Stimulated activated CD4-positive, alpha-beta T cell treated with anti-CD3 and anti-CD28 coated beads, Interleukin-4, amount 100 ng/mL, for 1 hour (primary cell): ENCODE measurements at regions not wholly inside any gene's neighbourhood (a gene's known extent, or its start where the extent isn't known, plus 50 kb on each side); places are given as distances from the start of the nearest gene placed in this dataset.

Source experiments
- DNase-seq: peaks from one replicate; pipeline ENCODE4 v3.0.0-alpha.2; 2020

DNA sequence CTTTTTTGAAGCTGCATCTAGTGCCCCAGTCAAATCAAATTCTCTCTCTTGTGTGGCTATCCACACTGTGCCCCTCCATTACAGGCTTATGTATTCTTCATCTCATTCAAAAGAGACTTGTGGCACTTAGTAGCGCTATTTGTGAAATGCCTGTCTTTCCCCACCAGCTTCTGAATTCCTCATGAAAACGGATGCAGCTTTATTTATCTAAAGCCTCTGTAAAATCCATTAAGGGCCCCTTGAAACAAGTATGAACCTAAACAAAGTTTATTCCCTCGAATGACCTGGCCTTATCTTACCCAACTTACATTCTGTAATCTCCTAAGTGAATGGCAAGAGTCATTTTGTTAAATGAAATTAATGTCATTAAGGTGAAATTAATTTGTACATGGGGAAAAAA is 417.4 kb upstream of the PIK3C3 start:
- DNase-seq: no peak

GRCh38 chr18:41532344-41533086 is 422.5 kb upstream of the PIK3C3 start:
- DNase-seq: no peak

- DNase-seq: no peak
Observed at GRCh38 chr18:41530970-41531369, 424.1 kb upstream of the PIK3C3 start.

- DNase-seq: no peak
Observed at GRCh38 chr18:41529093-41529492, 425.9 kb upstream of the PIK3C3 start.

- DNase-seq: no peak
Observed at GRCh38 chr18:41526054-41526453, 429.0 kb upstream of the PIK3C3 start.

- DNase-seq: no peak
Observed at GRCh38 chr18:41524674-41525470, 430.2 kb upstream of the PIK3C3 start.

GRCh38 chr18:41517142-41517541 is 437.9 kb upstream of the PIK3C3 start:
- DNase-seq: no peak

DNA sequence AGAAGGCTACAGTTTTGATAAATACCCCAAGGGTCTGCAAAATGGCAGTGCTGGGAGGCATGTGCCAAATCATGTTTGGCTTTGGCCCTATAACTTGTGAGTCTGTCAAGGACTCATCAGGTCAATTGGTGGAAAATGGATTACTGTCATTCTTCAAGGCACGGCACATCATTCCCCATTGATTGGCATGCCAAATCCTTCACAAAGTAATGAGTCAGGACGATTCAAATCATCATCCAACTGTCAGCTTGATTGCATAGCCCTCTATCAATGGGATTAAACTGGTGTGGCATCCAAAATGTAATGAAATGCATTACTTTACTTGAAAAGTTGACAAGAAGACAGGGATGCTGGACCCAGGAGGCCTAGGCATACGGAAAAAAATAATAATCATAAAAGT is 441.6 kb upstream of the PIK3C3 start:
- no peak for DNase-seq

DNA sequence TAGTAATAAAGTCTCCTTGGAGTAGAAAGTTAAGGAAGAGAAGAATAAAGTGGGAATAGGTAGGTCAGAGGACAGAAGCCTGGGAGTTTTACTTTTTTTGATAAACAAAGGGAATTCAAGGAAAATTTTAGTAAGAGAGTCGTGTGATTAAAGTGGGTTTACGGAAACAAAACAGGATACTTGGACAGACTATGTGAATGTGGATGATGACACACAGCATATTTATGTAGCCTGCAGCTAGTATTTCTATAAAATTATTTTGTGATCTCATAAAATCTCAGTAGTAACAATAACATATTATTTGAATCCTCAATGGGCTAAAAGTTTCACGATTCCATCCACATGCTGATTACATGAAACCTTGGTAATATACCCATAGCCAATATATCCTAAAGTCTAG is 450.7 kb upstream of the PIK3C3 start:
- no peak for DNase-seq

DNA sequence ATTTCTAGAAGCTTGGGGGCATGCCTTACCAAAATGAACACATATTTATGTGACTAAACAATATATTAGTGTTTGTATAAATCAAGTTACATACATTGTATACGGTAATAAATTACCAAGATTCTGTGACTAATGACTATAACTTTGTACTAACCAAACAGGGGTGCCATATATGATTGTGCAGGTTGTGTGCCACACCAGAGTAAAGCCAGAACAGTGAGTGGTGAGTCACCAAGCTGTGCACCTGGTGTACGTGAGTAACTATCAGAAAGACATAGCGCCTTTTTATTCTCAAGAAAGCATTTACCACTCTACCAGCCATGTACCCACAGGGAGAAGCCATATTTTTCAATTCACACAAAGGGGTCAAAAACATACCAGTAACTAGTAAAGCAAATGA is 453.2 kb upstream of the PIK3C3 start:
- DNase-seq: no peak

- DNase-seq: no peak
Observed at GRCh38 chr18:41499345-41499744, 455.7 kb upstream of the PIK3C3 start.

- no peak for DNase-seq
Observed at GRCh38 chr18:41490861-41491260, 464.2 kb upstream of the PIK3C3 start.

GRCh38 chr18:41486575-41486974 is 468.5 kb upstream of the PIK3C3 start:
- no peak for DNase-seq

- DNase-seq: no peak
Observed at GRCh38 chr18:41484069-41484468, 471.0 kb upstream of the PIK3C3 start.

- DNase-seq: no peak
Observed at GRCh38 chr18:41482501-41482900, 472.5 kb upstream of the PIK3C3 start.

DNA sequence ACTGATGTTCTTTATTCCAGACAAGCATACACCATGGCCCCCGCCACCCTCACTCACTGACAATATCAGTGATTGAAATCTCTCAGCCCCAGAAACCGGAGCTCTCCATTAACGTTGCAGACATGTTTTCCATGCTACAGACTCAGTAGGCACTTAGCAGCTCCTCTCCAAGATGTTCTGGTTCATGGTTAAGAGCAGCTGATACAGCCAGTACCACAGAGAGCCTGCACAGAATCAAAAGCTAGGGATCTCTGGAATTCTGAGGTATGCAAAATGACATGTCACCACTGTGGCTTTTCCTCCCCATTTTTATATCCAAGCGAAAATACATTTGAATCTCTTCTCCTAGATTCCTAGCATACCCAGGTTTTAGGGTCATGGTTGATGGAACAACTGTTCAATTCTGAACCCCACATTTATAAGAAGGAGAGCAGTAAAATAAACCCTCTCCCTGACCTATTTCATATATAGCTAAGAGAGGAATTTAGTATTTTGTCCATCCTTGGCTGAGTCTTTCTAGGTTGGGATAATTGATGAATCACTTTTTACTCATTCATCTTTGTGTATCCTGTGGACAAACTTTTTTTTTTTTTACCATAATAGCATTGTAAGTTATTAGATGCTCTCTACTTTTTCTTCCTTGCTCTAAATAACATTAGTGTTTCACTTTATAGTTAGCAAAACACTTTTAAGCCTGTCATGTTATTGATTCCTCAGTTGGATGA is 488.4 kb upstream of the PIK3C3 start:
- DNase-seq: no peak

DNA sequence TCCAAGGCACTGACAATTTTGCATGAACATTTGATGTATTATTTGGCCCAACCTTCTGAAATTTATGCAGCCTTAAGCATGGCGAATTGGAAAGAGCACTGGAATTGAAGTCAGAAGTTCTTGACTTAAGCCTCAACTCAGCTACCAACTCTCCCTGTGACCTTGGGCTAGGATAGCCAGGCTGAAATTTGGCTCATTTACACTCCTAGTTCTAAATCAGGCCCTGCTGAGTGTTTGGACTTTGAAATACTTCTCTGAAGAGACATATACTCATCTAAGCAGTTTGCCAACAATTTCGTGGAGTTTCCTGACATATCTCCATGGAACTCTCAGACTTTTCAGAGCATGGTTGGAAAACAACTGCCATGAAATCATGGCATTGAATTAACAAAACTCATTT is 489.6 kb upstream of the PIK3C3 start:
- DNase-seq: no peak

DNA sequence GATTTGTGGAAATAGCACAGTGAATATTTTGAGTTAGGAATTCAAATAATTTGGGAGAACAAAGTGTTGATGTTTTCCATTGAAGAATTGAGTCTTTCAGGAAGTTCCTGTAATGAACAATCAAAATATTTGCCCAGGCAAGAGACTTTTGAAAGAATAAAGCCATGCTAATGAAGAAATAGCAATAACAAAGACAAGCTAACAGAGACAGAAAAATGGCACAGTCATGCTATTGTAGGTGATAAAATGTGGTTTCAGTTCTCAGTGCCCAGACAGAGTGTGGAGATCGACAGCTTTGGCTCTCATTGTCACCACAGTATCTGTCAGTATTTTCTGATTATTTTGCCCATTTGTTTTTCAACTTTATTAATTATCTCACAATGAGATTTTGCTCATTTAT is 490.8 kb upstream of the PIK3C3 start:
- DNase-seq: no peak

- DNase-seq: no peak
Observed at GRCh38 chr18:41462946-41463345, 492.1 kb upstream of the PIK3C3 start.

DNA sequence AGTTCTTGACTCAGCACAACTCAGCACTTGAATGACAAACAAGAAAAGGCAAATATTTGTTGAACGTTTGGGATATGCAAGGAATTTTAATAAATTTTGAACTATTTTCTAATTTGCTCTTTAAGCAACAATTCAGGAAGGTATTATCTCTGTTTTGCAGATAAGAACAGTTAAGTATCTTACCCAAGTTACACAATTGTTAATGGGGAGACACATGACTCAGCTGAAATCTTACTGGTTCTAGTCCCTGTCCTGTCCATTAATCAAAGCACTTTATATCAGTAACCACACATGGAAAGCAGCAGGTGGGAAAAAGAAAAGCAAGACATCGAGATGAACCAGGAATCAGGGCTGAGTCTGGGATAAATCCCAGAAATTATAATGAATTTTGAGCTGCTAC is 493.9 kb upstream of the PIK3C3 start:
- DNase-seq: no peak

- DNase-seq: no peak
Observed at GRCh38 chr18:41459656-41460055, 495.4 kb upstream of the PIK3C3 start.

GRCh38 chr18:41458376-41458775 is 496.7 kb upstream of the PIK3C3 start:
- no peak for DNase-seq

DNA sequence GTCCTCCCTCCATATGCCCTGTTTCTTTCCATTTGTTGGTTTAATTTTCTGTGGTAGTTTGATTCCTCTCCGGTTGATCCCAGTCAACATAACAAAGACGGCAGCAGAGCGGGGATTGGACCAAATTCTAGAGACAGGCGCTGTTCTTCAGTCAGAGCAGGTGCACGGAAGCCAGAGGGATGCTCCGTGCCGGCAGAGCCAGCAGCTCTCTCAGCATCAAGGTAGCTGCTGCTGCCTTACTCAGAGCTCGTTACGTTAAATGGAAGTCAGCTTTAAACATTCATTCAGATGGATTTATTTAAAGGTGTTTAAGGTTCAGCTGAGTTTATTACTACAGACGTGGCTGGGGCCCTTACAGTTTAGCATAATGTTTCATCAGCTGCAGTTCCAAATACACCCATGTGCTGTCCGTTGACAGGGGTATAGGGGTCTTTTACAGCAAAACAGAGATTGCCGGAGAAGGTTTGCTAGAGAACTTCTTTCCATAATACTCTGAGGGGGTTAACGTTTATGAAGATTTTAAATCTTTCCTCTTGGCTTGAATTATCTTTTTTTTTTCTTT is 497.2 kb upstream of the PIK3C3 start:
- DNase-seq: no peak

DNA sequence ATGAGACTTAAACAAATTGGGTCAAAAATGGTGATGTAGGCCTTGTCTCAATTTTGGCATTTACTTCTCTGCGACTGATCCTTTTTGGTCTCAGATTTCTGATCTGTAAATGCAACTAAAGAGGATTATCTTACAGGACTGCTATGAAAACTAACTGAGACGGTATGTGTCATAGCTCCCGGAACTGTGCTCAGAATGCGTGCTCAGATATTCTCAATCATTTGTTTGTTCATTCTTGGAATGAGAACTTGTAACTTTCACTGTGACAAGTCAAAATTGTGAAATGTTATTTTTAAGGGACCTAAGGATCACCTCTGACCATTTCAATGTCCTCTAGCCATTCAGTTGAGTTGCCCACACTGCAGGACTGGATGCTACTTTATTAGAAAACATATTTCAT is 498.2 kb upstream of the PIK3C3 start:
- no peak for DNase-seq
